ENCODE measurements at regions not wholly inside any gene's neighbourhood (a gene's known extent, or its start where the extent isn't known, plus 50 kb on each side); places are given as distances from the start of the nearest gene placed in this dataset.

GRCh38 chr2:53527056-53527455, 240.5 kb upstream of the CHAC2 start:
- no peak overlapping the region for H3K4me3 ChIP-seq (ENCODE audit: control insufficient read depth, low read depth, low read length)
- no peak for TF ChIP-seq CTCF (IDR thresholded peaks at IDR 0.05; ENCODE audit: control insufficient read depth, insufficient read depth, low read depth, low read length, missing control alignments)
- no peak for DNase-seq (ENCODE audit: low read depth)

- no peak overlapping the region for H3K4me3 ChIP-seq (ENCODE audit: control insufficient read depth, low read depth, low read length)
- no peak for DNase-seq (ENCODE audit: low read depth)
- TF ChIP-seq CTCF (IDR thresholded peaks at IDR 0.05; ENCODE audit: control insufficient read depth, insufficient read depth, low read depth, low read length, missing control alignments) = no peak
Observed at GRCh38 chr2:53519918-53520841, 247.4 kb upstream of the CHAC2 start.

GRCh38 chr2:53517406-53517805, 250.2 kb upstream of the CHAC2 start:
- no peak for TF ChIP-seq CTCF (IDR thresholded peaks at IDR 0.05; ENCODE audit: control insufficient read depth, insufficient read depth, low read depth, low read length, missing control alignments)
- H3K4me3 ChIP-seq (ENCODE audit: control insufficient read depth, low read depth, low read length) = no peak overlapping the region
- no peak for DNase-seq (ENCODE audit: low read depth)

GRCh38 chr2:53516650-53517049, 251.0 kb upstream of the CHAC2 start:
- no peak overlapping the region for H3K4me3 ChIP-seq (ENCODE audit: control insufficient read depth, low read depth, low read length)
- no peak for DNase-seq (ENCODE audit: low read depth)
- no peak for TF ChIP-seq CTCF (IDR thresholded peaks at IDR 0.05; ENCODE audit: control insufficient read depth, insufficient read depth, low read depth, low read length, missing control alignments)

GRCh38 chr2:53515435-53516332, 251.9 kb upstream of the CHAC2 start:
- peak; percentile 40 for TF ChIP-seq CTCF (IDR thresholded peaks at IDR 0.05; ENCODE audit: control insufficient read depth, insufficient read depth, low read depth, low read length, missing control alignments)
- no peak overlapping the region for H3K4me3 ChIP-seq (ENCODE audit: control insufficient read depth, low read depth, low read length)
- DNase-seq (ENCODE audit: low read depth) = no peak

GRCh38 chr2:53513167-53513666, 254.4 kb upstream of the CHAC2 start:
- DNase-seq (ENCODE audit: low read depth) = no peak
- TF ChIP-seq CTCF (IDR thresholded peaks at IDR 0.05; ENCODE audit: control insufficient read depth, insufficient read depth, low read depth, low read length, missing control alignments) = no peak
- H3K4me3 ChIP-seq (ENCODE audit: control insufficient read depth, low read depth, low read length) = no peak overlapping the region
